ENCODE measurements at regions not wholly inside any gene's neighbourhood (a gene's known extent, or its start where the extent isn't known, plus 50 kb on each side); places are given as distances from the start of the nearest gene placed in this dataset.

GRCh38 chr20:40524071-40524470 is 165.0 kb downstream of the MAFB start:
- H3K4me3 ChIP-seq (ENCODE audit: low read length), result no peak overlapping the region
- no peaks in the 10 kb centered on the region for H3K4me1 ChIP-seq (ENCODE audit: control insufficient read depth, insufficient read depth, low read length)
- no peak overlapping the region for H3K9ac ChIP-seq (ENCODE audit: low read length)
- no peaks in the 10 kb centered on the region for H3K36me3 ChIP-seq (ENCODE audit: control insufficient read depth, insufficient read depth, low read length)
- H3K27me3 ChIP-seq (ENCODE audit: control insufficient read depth, insufficient read depth, low read length), result no peaks in the 10 kb centered on the region
- no peak overlapping the region for H3K27ac ChIP-seq (ENCODE audit: low read depth, low read length)

GRCh38 chr20:40522405-40522804 is 166.6 kb downstream of the MAFB start:
- Histone ChIP-seq H3K36me3 (ENCODE audit: control insufficient read depth, insufficient read depth, low read length) (no peaks in the 10 kb centered on the region), H3K4me3 (ENCODE audit: low read length) (no peak overlapping the region), H3K27ac (ENCODE audit: low read depth, low read length) (no peak overlapping the region), H3K27me3 (ENCODE audit: control insufficient read depth, insufficient read depth, low read length) (no peaks in the 10 kb centered on the region), H3K9ac (ENCODE audit: low read length) (no peak overlapping the region), H3K4me1 (ENCODE audit: control insufficient read depth, insufficient read depth, low read length) (no peaks in the 10 kb centered on the region)

GRCh38 chr20:40521962-40522361 is 167.1 kb downstream of the MAFB start:
- H3K4me1 ChIP-seq (ENCODE audit: control insufficient read depth, insufficient read depth, low read length), result no peaks in the 10 kb centered on the region
- no peaks in the 10 kb centered on the region for H3K36me3 ChIP-seq (ENCODE audit: control insufficient read depth, insufficient read depth, low read length)
- H3K27me3 ChIP-seq (ENCODE audit: control insufficient read depth, insufficient read depth, low read length), result no peaks in the 10 kb centered on the region
- no peak overlapping the region for H3K27ac ChIP-seq (ENCODE audit: low read depth, low read length)
- H3K9ac ChIP-seq (ENCODE audit: low read length), result no peak overlapping the region
- H3K4me3 ChIP-seq (ENCODE audit: low read length), result no peak overlapping the region

GRCh38 chr20:40519918-40520317 is 169.1 kb downstream of the MAFB start:
- no peak overlapping the region for H3K4me3 ChIP-seq (ENCODE audit: low read length)
- H3K36me3 ChIP-seq (ENCODE audit: control insufficient read depth, insufficient read depth, low read length), result no peaks in the 10 kb centered on the region
- H3K9ac ChIP-seq (ENCODE audit: low read length), result no peak overlapping the region
- H3K4me1 ChIP-seq (ENCODE audit: control insufficient read depth, insufficient read depth, low read length), result no peaks in the 10 kb centered on the region
- H3K27me3 ChIP-seq (ENCODE audit: control insufficient read depth, insufficient read depth, low read length), result no peaks in the 10 kb centered on the region
- no peak overlapping the region for H3K27ac ChIP-seq (ENCODE audit: low read depth, low read length)

GRCh38 chr20:40512994-40513393 is 176.0 kb downstream of the MAFB start:
- no peak overlapping the region for H3K27ac ChIP-seq (ENCODE audit: low read depth, low read length)
- no peaks in the 10 kb centered on the region for H3K4me1 ChIP-seq (ENCODE audit: control insufficient read depth, insufficient read depth, low read length)
- no peak overlapping the region for H3K9ac ChIP-seq (ENCODE audit: low read length)
- no peak overlapping the region for H3K4me3 ChIP-seq (ENCODE audit: low read length)
- no peaks in the 10 kb centered on the region for H3K27me3 ChIP-seq (ENCODE audit: control insufficient read depth, insufficient read depth, low read length)
- no peaks in the 10 kb centered on the region for H3K36me3 ChIP-seq (ENCODE audit: control insufficient read depth, insufficient read depth, low read length)

- no peak overlapping the region for H3K27ac ChIP-seq (ENCODE audit: low read depth, low read length)
- no peaks in the 10 kb centered on the region for H3K4me1 ChIP-seq (ENCODE audit: control insufficient read depth, insufficient read depth, low read length)
- H3K27me3 ChIP-seq (ENCODE audit: control insufficient read depth, insufficient read depth, low read length), result no peaks in the 10 kb centered on the region
- H3K36me3 ChIP-seq (ENCODE audit: control insufficient read depth, insufficient read depth, low read length), result no peaks in the 10 kb centered on the region
- H3K9ac ChIP-seq (ENCODE audit: low read length), result no peak overlapping the region
- no peak overlapping the region for H3K4me3 ChIP-seq (ENCODE audit: low read length)
Measured at GRCh38 chr20:40512591-40512990, 176.4 kb downstream of the MAFB start.

- no peaks in the 10 kb centered on the region for H3K4me1 ChIP-seq (ENCODE audit: control insufficient read depth, insufficient read depth, low read length)
- H3K27me3 ChIP-seq (ENCODE audit: control insufficient read depth, insufficient read depth, low read length), result no peaks in the 10 kb centered on the region
- no peak overlapping the region for H3K9ac ChIP-seq (ENCODE audit: low read length)
- no peak overlapping the region for H3K4me3 ChIP-seq (ENCODE audit: low read length)
- no peaks in the 10 kb centered on the region for H3K36me3 ChIP-seq (ENCODE audit: control insufficient read depth, insufficient read depth, low read length)
- no peak overlapping the region for H3K27ac ChIP-seq (ENCODE audit: low read depth, low read length)
Measured at GRCh38 chr20:40511478-40511877, 177.6 kb downstream of the MAFB start.

- Histone ChIP-seq H3K27ac (ENCODE audit: low read depth, low read length) (no peak overlapping the region), H3K4me3 (ENCODE audit: low read length) (no peak overlapping the region), H3K9ac (ENCODE audit: low read length) (no peak overlapping the region), H3K27me3 (ENCODE audit: control insufficient read depth, insufficient read depth, low read length) (no peaks in the 10 kb centered on the region), H3K4me1 (ENCODE audit: control insufficient read depth, insufficient read depth, low read length) (no peaks in the 10 kb centered on the region), H3K36me3 (ENCODE audit: control insufficient read depth, insufficient read depth, low read length) (no peaks in the 10 kb centered on the region)
Measured at GRCh38 chr20:40510622-40511021, 178.4 kb downstream of the MAFB start.

- Histone ChIP-seq H3K9ac (ENCODE audit: low read length) (no peak overlapping the region), H3K4me1 (ENCODE audit: control insufficient read depth, insufficient read depth, low read length) (no peaks in the 10 kb centered on the region), H3K36me3 (ENCODE audit: control insufficient read depth, insufficient read depth, low read length) (no peaks in the 10 kb centered on the region), H3K4me3 (ENCODE audit: low read length) (no peak overlapping the region), H3K27ac (ENCODE audit: low read depth, low read length) (no peak overlapping the region), H3K27me3 (ENCODE audit: control insufficient read depth, insufficient read depth, low read length) (no peaks in the 10 kb centered on the region)
Measured at GRCh38 chr20:40508821-40509220, 180.2 kb downstream of the MAFB start.

GRCh38 chr20:40506537-40506939 is 182.5 kb downstream of the MAFB start:
- H3K9ac ChIP-seq (ENCODE audit: low read length), result no peak overlapping the region
- H3K27ac ChIP-seq (ENCODE audit: low read depth, low read length), result no peak overlapping the region

GRCh38 chr20:40503119-40503518 is 185.9 kb downstream of the MAFB start:
- Histone ChIP-seq H3K36me3 (ENCODE audit: control insufficient read depth, insufficient read depth, low read length) (no peaks in the 10 kb centered on the region), H3K4me3 (ENCODE audit: low read length) (no peak overlapping the region), H3K9ac (ENCODE audit: low read length) (no peak overlapping the region), H3K4me1 (ENCODE audit: control insufficient read depth, insufficient read depth, low read length) (no peaks in the 10 kb centered on the region), H3K27me3 (ENCODE audit: control insufficient read depth, insufficient read depth, low read length) (no peaks in the 10 kb centered on the region), H3K27ac (ENCODE audit: low read depth, low read length) (no peak overlapping the region)

More at GRCh38 chr20:40506537-40506939, 182.5 kb downstream of the MAFB start:
- H3K27me3 ChIP-seq (ENCODE audit: control insufficient read depth, insufficient read depth, low read length), result no peaks in the 10 kb centered on the region
- H3K4me3 ChIP-seq (ENCODE audit: low read length), result no peak overlapping the region
- H3K4me1 ChIP-seq (ENCODE audit: control insufficient read depth, insufficient read depth, low read length), result no peaks in the 10 kb centered on the region
- H3K36me3 ChIP-seq (ENCODE audit: control insufficient read depth, insufficient read depth, low read length), result no peaks in the 10 kb centered on the region

- Histone ChIP-seq H3K4me3 (ENCODE audit: low read length) (no peak overlapping the region), H3K36me3 (ENCODE audit: control insufficient read depth, insufficient read depth, low read length) (no peaks in the 10 kb centered on the region), H3K27ac (ENCODE audit: low read depth, low read length) (no peak overlapping the region), H3K9ac (ENCODE audit: low read length) (no peak overlapping the region), H3K27me3 (ENCODE audit: control insufficient read depth, insufficient read depth, low read length) (no peaks in the 10 kb centered on the region), H3K4me1 (ENCODE audit: control insufficient read depth, insufficient read depth, low read length) (no peaks in the 10 kb centered on the region)
Measured at GRCh38 chr20:40502576-40502975, 186.5 kb downstream of the MAFB start.

GRCh38 chr20:40499391-40499790 is 189.6 kb downstream of the MAFB start:
- Histone ChIP-seq H3K36me3 (ENCODE audit: control insufficient read depth, insufficient read depth, low read length) (no peaks in the 10 kb centered on the region), H3K4me3 (ENCODE audit: low read length) (no peak overlapping the region), H3K4me1 (ENCODE audit: control insufficient read depth, insufficient read depth, low read length) (no peaks in the 10 kb centered on the region), H3K27ac (ENCODE audit: low read depth, low read length) (no peak overlapping the region), H3K27me3 (ENCODE audit: control insufficient read depth, insufficient read depth, low read length) (no peaks in the 10 kb centered on the region), H3K9ac (ENCODE audit: low read length) (no peak overlapping the region)

All from rectal smooth muscle tissue (tissue), 1 donor.